T-cell (primary cell): ENCODE measurements at regions not wholly inside any gene's neighbourhood (a gene's known extent, or its start where the extent isn't known, plus 50 kb on each side); places are given as distances from the start of the nearest gene placed in this dataset.

Source experiments
- ATAC-seq, 4 experiments: fragments of 200-7000 bp in 3 of 4; fragments of 150-1000 bp in 1 of 4; cut with Tn5 transposase; replicated peaks in 1 of 4; 1 replicate in 3 of 4; 2 replicates in 1 of 4; pipeline ENCODE4 v1.10.0; 2021; ENCODE audit warnings: moderate library complexity in 3 of 4, mild to moderate bottlenecking in 2 of 4, moderate number of reproducible peaks in 1 of 4
- CTCF ChIA-PET, 2 donors: fragments of 300-600 bp; sonication (Branson Sonifier 250); formaldehyde crosslinking; loops; one replicate each; lab custom pipeline; 2022; ENCODE audit warnings: antibody characterized with exemption in 2 of 2; lab: Charles Lee
- POLR2A ChIA-PET, 2 donors: fragments of 300-600 bp; sonication (Branson Sonifier 250); formaldehyde crosslinking; loops; one replicate each; lab custom pipeline; 2022; ENCODE audit warnings: antibody characterized with exemption in 2 of 2; lab: Charles Lee
- DNase-seq, 35 experiments: peaks; one replicate each; pipeline versions ENCODE4 v3.0.0 to v3.0.0-alpha.2; 2013 to 2023
- H3K27ac ChIP-seq: one replicate; pipeline ENCODE4 v1.5.1; 2013; ENCODE audit warnings: low read length
- H3K27me3 ChIP-seq, 2 experiments: replicated peaks in 1 of 2; 1 replicate in 1 of 2; 2 replicates in 1 of 2; pipeline versions ENCODE4 v1.6.1 to v1.7.0; 2013; ENCODE audit warnings: low read length in 1 of 2, mixed read lengths in 1 of 2; ENCODE audit not compliant: control insufficient read depth in 2 of 2, insufficient read depth in 2 of 2; ENCODE audit errors: extremely low read depth in 1 of 2
- H3K36me3 ChIP-seq, 2 donors: 1 replicate in 1 of 2; 2 replicates in 1 of 2; pipeline versions ENCODE4 v1.6.1 to v1.7.0; 2013; ENCODE audit warnings: low read length in 1 of 2; ENCODE audit not compliant: control insufficient read depth in 2 of 2, insufficient read depth in 1 of 2; ENCODE audit errors: extremely low read depth in 1 of 2
- H3K4me1 ChIP-seq, 2 experiments: 1 replicate in 1 of 2; 2 replicates in 1 of 2; pipeline versions ENCODE4 v1.6.1 to v1.7.0; 2013; ENCODE audit warnings: low read length in 2 of 2, mixed read lengths in 1 of 2; ENCODE audit not compliant: insufficient read depth in 2 of 2, control insufficient read depth in 1 of 2; ENCODE audit errors: extremely low read depth in 1 of 2
- H3K4me3 ChIP-seq, 2 donors: 1 replicate in 1 of 2; 2 replicates in 1 of 2; pipeline versions ENCODE4 v1.5.1 to v1.7.0; 2013; ENCODE audit warnings: mild to moderate bottlenecking in 2 of 2, low read length in 1 of 2, moderate library complexity in 1 of 2; ENCODE audit not compliant: control insufficient read depth in 1 of 2; ENCODE audit errors: extremely low read depth in 1 of 2
- H3K9me3 ChIP-seq: 2 replicates; pipeline ENCODE4 v1.7.0; 2013
- H3K27ac Mint-ChIP-seq, 2 donors: one replicate each; pipeline ENCODE4 v1.8.0; 2020 to 2021; ENCODE audit warnings: mild to moderate bottlenecking in 2 of 2, mixed read lengths in 2 of 2
- H3K27me3 Mint-ChIP-seq, 2 donors: one replicate each; pipeline ENCODE4 v1.8.0; 2021 to 2022; ENCODE audit warnings: mixed read lengths in 2 of 2
- H3K36me3 Mint-ChIP-seq: one replicate; pipeline ENCODE4 v1.8.0; 2021; ENCODE audit warnings: mixed read lengths
- H3K4me1 Mint-ChIP-seq, 3 donors: one replicate each; pipeline ENCODE4 v1.8.0; 2020 to 2022; ENCODE audit warnings: mixed read lengths in 3 of 3, mild to moderate bottlenecking in 1 of 3
- H3K4me3 Mint-ChIP-seq, 3 donors: one replicate each; pipeline ENCODE4 v1.8.0; 2020 to 2022; ENCODE audit warnings: mild to moderate bottlenecking in 3 of 3, mixed read lengths in 3 of 3, moderate library complexity in 3 of 3
- H3K9me3 Mint-ChIP-seq, 3 donors: one replicate each; pipeline ENCODE4 v1.8.0; 2020 to 2022; ENCODE audit warnings: mixed read lengths in 3 of 3
- WGBS: methylation state at CpG from one replicate; pipeline ENCODE4 v1.1.5; 2013; ENCODE audit warnings: missing lambda C conversion rate; ENCODE audit not compliant: insufficient coverage; 5-methylcytosine and 5-hydroxymethylcytosine counted together

- H3K27ac ChIP-seq, result no peak overlapping the region
- peaks cover 11 to 51% of the 10 kb centered on the region in 2 donors for H3K27me3 Mint-ChIP-seq
- ChIA-PET CTCF (no interaction called here), POLR2A (interaction anchor here in 1 of 2 donors (0.7 kb wide), 1 partner anchor 466 kb away, joined by 3 read pairs; no protein-coding TSS in a partner anchor)
- no peaks in the 10 kb centered on the region for H3K9me3 ChIP-seq
- peaks cover 7 to 10% (median 8%) of the 10 kb centered on the region in 3 donors for H3K4me1 Mint-ChIP-seq
- 88% methylated on average over 16 of the region's 18 CpGs for WGBS
- ATAC-seq (no peak), DNase-seq (no peak)
- H3K9me3 Mint-ChIP-seq, result no peaks in the 10 kb centered on the region
- H3K36me3 ChIP-seq, result no peaks in the 10 kb centered on the region
- no peaks in the 10 kb centered on the region for H3K36me3 Mint-ChIP-seq
- H3K27ac Mint-ChIP-seq, result no peak overlapping the region
- H3K4me1 ChIP-seq, result peaks cover 0 to 9% of the 10 kb centered on the region in 2 experiments
- no peak overlapping the region for H3K4me3 Mint-ChIP-seq
- H3K27me3 ChIP-seq, result peaks cover 0 to 37% of the 10 kb centered on the region in 2 experiments
- no peak overlapping the region for H3K4me3 ChIP-seq
Observed at GRCh38 chr3:14307656-14308302, 94.6 kb upstream of the SLC6A6 start.

- DNase-seq, result no peak
- H3K36me3 ChIP-seq, result no peaks in the 10 kb centered on the region
- no peak overlapping the region for H3K4me3 ChIP-seq
- Mint-ChIP-seq H3K4me1 (no peaks in the 10 kb centered on the region), H3K36me3 (no peaks in the 10 kb centered on the region), H3K27ac (no peak overlapping the region), H3K4me3 (no peak overlapping the region), H3K9me3 (no peaks in the 10 kb centered on the region), H3K27me3 (peaks cover 12 to 34% of the 10 kb centered on the region in 2 donors)
- no peaks in the 10 kb centered on the region for H3K9me3 ChIP-seq
- POLR2A ChIA-PET, result no interaction called here
- CTCF ChIA-PET, result no interaction called here
- H3K27me3 ChIP-seq, result peaks cover 0 to 18% of the 10 kb centered on the region in 2 experiments
- no peaks in the 10 kb centered on the region for H3K4me1 ChIP-seq
- ATAC-seq, result no peak
- H3K27ac ChIP-seq, result no peak overlapping the region
Observed at GRCh38 chr3:14311729-14312128, 90.7 kb upstream of the SLC6A6 start.

GRCh38 chr3:14312375-14312774 is 90.0 kb upstream of the SLC6A6 start:
- WGBS, result 74% methylated on average over 5 of the region's 10 CpGs
- Mint-ChIP-seq H3K9me3 (no peaks in the 10 kb centered on the region), H3K4me1 (no peaks in the 10 kb centered on the region), H3K27ac (no peak overlapping the region), H3K27me3 (peaks cover 12 to 32% of the 10 kb centered on the region in 2 donors), H3K36me3 (no peaks in the 10 kb centered on the region), H3K4me3 (no peak overlapping the region)
- H3K27me3 ChIP-seq, result peaks cover 0 to 14% of the 10 kb centered on the region in 2 experiments
- no peak overlapping the region for H3K4me3 ChIP-seq
- H3K36me3 ChIP-seq, result no peaks in the 10 kb centered on the region
- CTCF ChIA-PET, result no interaction called here
- H3K27ac ChIP-seq, result no peak overlapping the region
- POLR2A ChIA-PET, result no interaction called here
- no peak for ATAC-seq
- no peak for DNase-seq
- H3K9me3 ChIP-seq, result no peaks in the 10 kb centered on the region
- no peaks in the 10 kb centered on the region for H3K4me1 ChIP-seq

- Histone ChIP-seq H3K27me3 (peaks cover 0 to 8% of the 10 kb centered on the region in 2 experiments), H3K27ac (no peak overlapping the region), H3K36me3 (no peaks in the 10 kb centered on the region), H3K4me1 (no peaks in the 10 kb centered on the region), H3K9me3 (no peaks in the 10 kb centered on the region), H3K4me3 (no peak overlapping the region)
- 86% methylated on average over 3 of the region's 6 CpGs for WGBS
- H3K4me1 Mint-ChIP-seq, result no peaks in the 10 kb centered on the region
- CTCF ChIA-PET, result no interaction called here
- no peaks in the 10 kb centered on the region for H3K36me3 Mint-ChIP-seq
- H3K27me3 Mint-ChIP-seq, result peaks cover 4 to 5% of the 10 kb centered on the region in 2 donors
- POLR2A ChIA-PET, result no interaction called here
- no peak for DNase-seq
- no peak overlapping the region for H3K27ac Mint-ChIP-seq
- H3K4me3 Mint-ChIP-seq, result no peak overlapping the region
- H3K9me3 Mint-ChIP-seq, result peaks cover 0 to 6% (median 5%) of the 10 kb centered on the region in 3 donors
- ATAC-seq, result no peak
Observed at GRCh38 chr3:14317057-14317553, 85.3 kb upstream of the SLC6A6 start.

- peaks cover 0 to 8% of the 10 kb centered on the region in 2 experiments for H3K27me3 ChIP-seq
- H3K36me3 Mint-ChIP-seq, result no peaks in the 10 kb centered on the region
- H3K4me3 Mint-ChIP-seq, result no peak overlapping the region
- H3K36me3 ChIP-seq, result no peaks in the 10 kb centered on the region
- peaks cover 0 to 6% (median 5%) of the 10 kb centered on the region in 3 donors for H3K9me3 Mint-ChIP-seq
- H3K27ac Mint-ChIP-seq, result no peak overlapping the region
- 67% methylated on average over 1 of the region's 3 CpGs for WGBS
- no peak for ATAC-seq
- no peaks in the 10 kb centered on the region for H3K4me1 Mint-ChIP-seq
- POLR2A ChIA-PET, result no interaction called here
- H3K4me1 ChIP-seq, result no peaks in the 10 kb centered on the region
- CTCF ChIA-PET, result no interaction called here
- no peak overlapping the region for H3K4me3 ChIP-seq
- H3K9me3 ChIP-seq, result no peaks in the 10 kb centered on the region
- no peak overlapping the region for H3K27ac ChIP-seq
- DNase-seq, result no peak
- peaks cover 3 to 4% of the 10 kb centered on the region in 2 donors for H3K27me3 Mint-ChIP-seq
Observed at GRCh38 chr3:14318646-14319045, 83.8 kb upstream of the SLC6A6 start.

GRCh38 chr3:14319654-14320182 is 82.7 kb upstream of the SLC6A6 start:
- Histone ChIP-seq H3K4me3 (no peak overlapping the region), H3K9me3 (no peaks in the 10 kb centered on the region), H3K27ac (no peak overlapping the region), H3K36me3 (no peaks in the 10 kb centered on the region), H3K27me3 (peaks cover 0 to 18% of the 10 kb centered on the region in 2 experiments), H3K4me1 (no peaks in the 10 kb centered on the region)
- Mint-ChIP-seq H3K36me3 (no peaks in the 10 kb centered on the region), H3K9me3 (peaks cover 0 to 6% (median 5%) of the 10 kb centered on the region in 3 donors), H3K27ac (no peak overlapping the region), H3K4me1 (no peaks in the 10 kb centered on the region), H3K27me3 (peaks cover 0 to 6% of the 10 kb centered on the region in 2 donors), H3K4me3 (no peak overlapping the region)
- DNase-seq (peak in 3 of 35 experiments; percentile 7 to 19 (median 14)), ATAC-seq (no peak)
- ChIA-PET CTCF (interaction anchor here in 1 of 2 donors (0.6 kb wide), 1 partner anchor 605 kb away, joined by 5 read pairs; no protein-coding TSS in a partner anchor), POLR2A (no interaction called here)
- no CpG with 5 or more reads among the region's 3 CpGs for WGBS
